ENCODE measurements at regions not wholly inside any gene's neighbourhood (a gene's known extent, or its start where the extent isn't known, plus 50 kb on each side); places are given as distances from the start of the nearest gene placed in this dataset.
A peak's percentile ranks its signal among the peaks of the same experiment; 100 is the strongest.

GRCh38 chr5:117800261-117800660 is 1188.1 kb downstream of the DTWD2 start:
- Mint-ChIP-seq H3K4me3 (ENCODE audit: unreplicated experiment) (no peak overlapping the region), H3K4me1 (ENCODE audit: low read depth) (peaks cover 12% of the 10 kb centered on the region), H3K36me3 (ENCODE audit: low read depth) (peaks cover 2% of the 10 kb centered on the region), H3K9me3 (ENCODE audit: low read depth) (peaks cover 16% of the 10 kb centered on the region), H3K27ac (ENCODE audit: unreplicated experiment) (no peak overlapping the region), H3K27me3 (ENCODE audit: low read depth) (no peaks in the 10 kb centered on the region)
- no peak for DNase-seq (ENCODE audit: low spot score)
- no peak for TF ChIP-seq CTCF (IDR thresholded peaks at IDR 0.05)

- no peak overlapping the region for H3K4me3 Mint-ChIP-seq (ENCODE audit: unreplicated experiment)
- H3K4me1 Mint-ChIP-seq (ENCODE audit: low read depth) = peaks cover 7% of the 10 kb centered on the region
- no peaks in the 10 kb centered on the region for H3K9me3 Mint-ChIP-seq (ENCODE audit: low read depth)
- DNase-seq (ENCODE audit: low spot score) = no peak
- H3K27ac Mint-ChIP-seq (ENCODE audit: unreplicated experiment) = no peak overlapping the region
- no peak for TF ChIP-seq CTCF (IDR thresholded peaks at IDR 0.05)
- H3K27me3 Mint-ChIP-seq (ENCODE audit: low read depth) = no peaks in the 10 kb centered on the region
- no peaks in the 10 kb centered on the region for H3K36me3 Mint-ChIP-seq (ENCODE audit: low read depth)
These were observed 1193.5 kb downstream of the DTWD2 start for GRCh38 chr5:117794847-117795246.

- no peaks in the 10 kb centered on the region for H3K36me3 Mint-ChIP-seq (ENCODE audit: low read depth)
- H3K4me3 Mint-ChIP-seq (ENCODE audit: unreplicated experiment) = no peak overlapping the region
- H3K27ac Mint-ChIP-seq (ENCODE audit: unreplicated experiment) = no peak overlapping the region
- DNase-seq (ENCODE audit: low spot score) = no peak
- no peaks in the 10 kb centered on the region for H3K27me3 Mint-ChIP-seq (ENCODE audit: low read depth)
- no peaks in the 10 kb centered on the region for H3K9me3 Mint-ChIP-seq (ENCODE audit: low read depth)
- TF ChIP-seq CTCF (IDR thresholded peaks at IDR 0.05) = no peak
- H3K4me1 Mint-ChIP-seq (ENCODE audit: low read depth) = peaks cover 7% of the 10 kb centered on the region
These were observed 1194.4 kb downstream of the DTWD2 start for GRCh38 chr5:117793963-117794362.

GRCh38 chr5:117792476-117792875 is 1195.9 kb downstream of the DTWD2 start:
- no peak for DNase-seq (ENCODE audit: low spot score)
- Mint-ChIP-seq H3K9me3 (ENCODE audit: low read depth) (no peaks in the 10 kb centered on the region), H3K27me3 (ENCODE audit: low read depth) (no peaks in the 10 kb centered on the region), H3K4me3 (ENCODE audit: unreplicated experiment) (no peak overlapping the region), H3K4me1 (ENCODE audit: low read depth) (peaks cover 7% of the 10 kb centered on the region), H3K27ac (ENCODE audit: unreplicated experiment) (no peak overlapping the region), H3K36me3 (ENCODE audit: low read depth) (no peaks in the 10 kb centered on the region)
- no peak for TF ChIP-seq CTCF (IDR thresholded peaks at IDR 0.05)

GRCh38 chr5:117788596-117788995 is 1199.8 kb downstream of the DTWD2 start:
- Mint-ChIP-seq H3K27ac (ENCODE audit: unreplicated experiment) (no peak overlapping the region), H3K36me3 (ENCODE audit: low read depth) (no peaks in the 10 kb centered on the region), H3K9me3 (ENCODE audit: low read depth) (no peaks in the 10 kb centered on the region), H3K4me3 (ENCODE audit: unreplicated experiment) (no peak overlapping the region), H3K4me1 (ENCODE audit: low read depth) (peaks cover 7% of the 10 kb centered on the region), H3K27me3 (ENCODE audit: low read depth) (no peaks in the 10 kb centered on the region)
- no peak for DNase-seq (ENCODE audit: low spot score)
- peak; percentile 43 for TF ChIP-seq CTCF (IDR thresholded peaks at IDR 0.05)
